ENCODE measurements at regions not wholly inside any gene's neighbourhood (a gene's known extent, or its start where the extent isn't known, plus 50 kb on each side); places are given as distances from the start of the nearest gene placed in this dataset.
"Not testable (repeated sequence)": the region's sequence is repeated elsewhere in the genome, so short reads cannot be mapped to it uniquely, and the experiment has no call there.

GRCh38 chr11:130979386-130979972, 63.2 kb upstream of the SNX19 start:
- DNase-seq (ENCODE audit: insufficient read length, low spot score) (peak; percentile 15), FAIRE-seq (peak; percentile 75)

GRCh38 chr11:130980071-130980862, 64.0 kb upstream of the SNX19 start:
- no peak for FAIRE-seq
- no peak for DNase-seq (ENCODE audit: insufficient read length, low spot score)
- no peak for TF ChIP-seq CTCF (IDR thresholded peaks at IDR 0.05; ENCODE audit: insufficient read depth, missing control alignments)

More at GRCh38 chr11:130979386-130979972, 63.2 kb upstream of the SNX19 start:
- peak; percentile 50 for TF ChIP-seq CTCF (IDR thresholded peaks at IDR 0.05; ENCODE audit: insufficient read depth, missing control alignments)

- not testable (repeated sequence) for FAIRE-seq
These were observed 68.0 kb upstream of the SNX19 start for GRCh38 chr11:130984241-130984640.

GRCh38 chr11:130992788-130993187, 76.5 kb upstream of the SNX19 start:
- TF ChIP-seq CTCF (IDR thresholded peaks at IDR 0.05; ENCODE audit: insufficient read depth, missing control alignments): no peak
- no peak for FAIRE-seq
- DNase-seq (ENCODE audit: insufficient read length, low spot score): no peak

More at GRCh38 chr11:130984241-130984640, 68.0 kb upstream of the SNX19 start:
- not testable (repeated sequence) for DNase-seq (ENCODE audit: insufficient read length, low spot score)

- DNase-seq (ENCODE audit: insufficient read length, low spot score): no peak
- no peak for FAIRE-seq
- TF ChIP-seq CTCF (IDR thresholded peaks at IDR 0.05; ENCODE audit: insufficient read depth, missing control alignments): no peak
These were observed 77.8 kb upstream of the SNX19 start for GRCh38 chr11:130994043-130994442.

- DNase-seq (ENCODE audit: insufficient read length, low spot score): no peak
- FAIRE-seq: no peak
- TF ChIP-seq CTCF (IDR thresholded peaks at IDR 0.05; ENCODE audit: insufficient read depth, missing control alignments): no peak
These were observed 79.0 kb upstream of the SNX19 start for GRCh38 chr11:130995266-130995665.

GRCh38 chr11:130997278-130997677, 81.0 kb upstream of the SNX19 start:
- FAIRE-seq: no peak

More at GRCh38 chr11:130997278-130997677, 81.0 kb upstream of the SNX19 start:
- DNase-seq (ENCODE audit: insufficient read length, low spot score): no peak
- TF ChIP-seq CTCF (IDR thresholded peaks at IDR 0.05; ENCODE audit: insufficient read depth, missing control alignments): no peak

All from D721Med (cell line).